ENCODE measurements at regions not wholly inside any gene's neighbourhood (a gene's known extent, or its start where the extent isn't known, plus 50 kb on each side); places are given as distances from the start of the nearest gene placed in this dataset.
"Not testable (repeated sequence)": the region's sequence is repeated elsewhere in the genome, so short reads cannot be mapped to it uniquely, and the experiment has no call there.

DNA sequence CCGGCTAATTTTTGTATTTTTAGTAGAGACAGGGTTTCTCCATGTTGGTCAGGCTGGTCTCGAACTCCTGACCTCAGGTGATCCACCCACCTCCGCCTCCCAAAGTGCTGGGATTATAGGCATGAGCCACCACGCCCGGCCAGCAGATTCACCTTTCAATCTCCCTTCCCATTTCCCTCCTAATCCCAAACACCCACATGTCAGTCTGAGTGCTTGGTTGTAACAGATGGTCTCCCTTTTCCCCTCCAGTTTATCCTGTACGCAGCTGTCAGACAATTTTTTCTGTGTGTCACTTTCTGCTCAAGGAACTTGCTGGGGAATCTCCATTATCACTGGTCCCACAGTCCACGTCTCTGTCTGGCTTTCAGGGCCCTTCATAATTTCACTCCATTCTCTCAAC is 64.9 kb upstream of the COX20 start:
- not testable (repeated sequence) for TF ChIP-seq POLR2A (IDR thresholded peaks at IDR 0.05)
- TF ChIP-seq, protein P1, sequence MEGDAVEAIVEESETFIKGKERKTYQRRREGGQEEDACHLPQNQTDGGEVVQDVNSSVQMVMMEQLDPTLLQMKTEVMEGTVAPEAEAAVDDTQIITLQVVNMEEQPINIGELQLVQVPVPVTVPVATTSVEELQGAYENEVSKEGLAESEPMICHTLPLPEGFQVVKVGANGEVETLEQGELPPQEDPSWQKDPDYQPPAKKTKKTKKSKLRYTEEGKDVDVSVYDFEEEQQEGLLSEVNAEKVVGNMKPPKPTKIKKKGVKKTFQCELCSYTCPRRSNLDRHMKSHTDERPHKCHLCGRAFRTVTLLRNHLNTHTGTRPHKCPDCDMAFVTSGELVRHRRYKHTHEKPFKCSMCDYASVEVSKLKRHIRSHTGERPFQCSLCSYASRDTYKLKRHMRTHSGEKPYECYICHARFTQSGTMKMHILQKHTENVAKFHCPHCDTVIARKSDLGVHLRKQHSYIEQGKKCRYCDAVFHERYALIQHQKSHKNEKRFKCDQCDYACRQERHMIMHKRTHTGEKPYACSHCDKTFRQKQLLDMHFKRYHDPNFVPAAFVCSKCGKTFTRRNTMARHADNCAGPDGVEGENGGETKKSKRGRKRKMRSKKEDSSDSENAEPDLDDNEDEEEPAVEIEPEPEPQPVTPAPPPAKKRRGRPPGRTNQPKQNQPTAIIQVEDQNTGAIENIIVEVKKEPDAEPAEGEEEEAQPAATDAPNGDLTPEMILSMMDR (IDR thresholded peaks at IDR 0.05) = not testable (repeated sequence)

Data from ovary (tissue), 3 donors.